Stimulated activated CD8-positive, alpha-beta memory T cell treated with anti-CD3 and anti-CD28 coated beads, Interleukin-15, amount 100 ng/mL, for 24 hours (primary cell): ENCODE measurements at regions not wholly inside any gene's neighbourhood (a gene's known extent, or its start where the extent isn't known, plus 50 kb on each side); places are given as distances from the start of the nearest gene placed in this dataset.
"Not testable (repeated sequence)": the region's sequence is repeated elsewhere in the genome, so short reads cannot be mapped to it uniquely, and the experiment has no call there.

Source experiments
- DNase-seq: peaks from one replicate; pipeline ENCODE4 v3.0.0-alpha.2; 2020; ENCODE audit warnings: low read depth

GRCh38 chr13:24563087-24563486 is 50.5 kb upstream of the PARP4 start:
- DNase-seq: no peak

DNA sequence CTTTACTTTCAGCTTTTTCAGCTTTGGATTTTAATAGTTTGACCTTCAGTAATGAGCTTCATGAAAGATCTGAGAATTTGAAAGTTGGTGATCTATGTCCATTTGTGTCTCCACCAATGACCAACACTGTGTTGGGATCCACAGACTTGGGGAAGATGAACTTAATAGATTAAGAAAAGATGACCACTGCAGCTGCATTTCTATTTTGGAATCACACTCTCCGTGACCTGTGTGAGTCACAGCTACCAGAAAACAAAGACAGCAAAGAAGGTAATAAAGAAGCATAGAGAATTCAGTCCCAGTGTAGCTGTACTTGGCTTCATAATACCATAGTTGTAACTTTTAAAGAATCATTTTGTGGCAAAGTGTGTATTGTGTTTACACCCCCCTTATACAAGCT is 51.4 kb upstream of the PARP4 start:
- not testable (repeated sequence) for DNase-seq

DNA sequence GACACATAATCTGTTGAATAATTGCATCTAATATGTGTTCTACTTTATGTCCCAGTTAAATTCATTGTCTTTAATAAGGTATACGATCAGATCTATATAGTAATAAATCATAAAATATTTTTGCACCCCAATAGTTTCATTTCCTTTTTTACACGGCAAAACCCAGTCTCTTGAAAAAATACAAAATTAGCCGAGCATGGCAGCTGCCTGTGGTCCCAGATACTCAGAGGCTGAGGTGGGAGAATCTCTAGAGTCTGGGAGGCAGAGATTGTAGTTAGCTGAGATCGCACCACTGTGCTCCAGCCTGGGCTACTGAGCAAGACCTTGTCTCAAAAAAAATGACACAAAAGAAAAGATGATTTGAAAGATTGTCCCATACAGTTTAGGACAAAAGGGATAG is 52.3 kb upstream of the PARP4 start:
- DNase-seq: no peak

DNA sequence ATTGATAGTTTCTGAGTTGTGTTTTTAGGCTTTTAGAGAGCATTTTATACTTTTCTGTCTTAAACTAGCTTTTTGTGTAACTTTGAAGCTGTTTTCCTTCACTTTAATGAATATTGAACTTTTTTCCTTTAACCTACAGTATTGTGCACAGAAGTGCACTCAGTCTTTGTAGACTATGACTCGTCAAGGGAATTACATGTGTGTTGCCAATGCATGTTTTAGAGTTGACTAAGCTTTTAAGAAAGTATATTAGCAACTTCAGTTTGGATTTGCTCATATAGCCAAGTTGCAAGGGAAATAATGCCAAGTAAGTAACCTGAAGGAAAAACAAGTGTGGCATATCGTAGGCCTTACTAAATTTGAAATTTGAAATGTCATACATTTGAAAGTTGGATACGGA is 55.0 kb upstream of the PARP4 start:
- DNase-seq: not testable (repeated sequence)

DNA sequence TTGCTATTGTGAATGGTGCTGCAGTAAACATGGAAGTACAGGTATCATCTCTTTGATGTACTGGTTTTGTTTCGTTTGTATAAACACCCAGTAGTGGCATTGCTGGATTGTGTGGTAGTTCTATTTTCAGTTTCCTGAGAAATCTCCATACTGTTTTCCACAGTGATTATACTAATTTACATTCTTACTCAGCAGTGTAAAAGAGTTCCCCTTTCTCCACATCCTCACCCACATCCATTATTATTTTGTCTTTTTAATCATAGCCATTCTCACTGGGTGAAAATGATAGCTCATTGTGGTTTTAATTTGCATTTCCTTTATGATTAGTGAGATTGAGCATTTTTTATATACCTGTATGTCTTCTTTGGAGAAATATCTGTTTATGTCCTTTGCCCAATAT is 62.3 kb upstream of the PARP4 start:
- no peak for DNase-seq

DNA sequence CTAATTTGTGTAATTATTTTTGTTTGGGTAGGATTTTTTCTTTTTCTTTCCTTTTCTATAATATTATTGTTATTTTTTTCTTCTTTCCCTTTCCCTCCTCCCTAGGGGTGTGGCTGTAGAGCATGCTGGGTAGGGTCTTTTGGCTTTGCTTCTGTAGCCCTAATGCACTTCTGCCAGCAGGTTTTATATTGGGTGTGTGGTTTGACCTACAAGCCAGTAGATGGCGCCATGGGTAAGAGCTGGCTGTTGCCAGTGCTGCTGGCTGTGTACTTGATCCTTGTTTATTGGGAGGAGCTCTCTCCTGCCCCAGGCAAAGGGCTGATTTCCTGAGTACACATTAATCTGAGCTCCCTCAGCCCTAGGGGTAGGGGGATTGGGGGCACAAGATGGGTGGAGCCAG is 67.7 kb upstream of the PARP4 start:
- not testable (repeated sequence) for DNase-seq

- not testable (repeated sequence) for DNase-seq
Measured at GRCh38 chr13:24581578-24581977, 69.0 kb upstream of the PARP4 start.

GRCh38 chr13:24591697-24592096 is 79.1 kb upstream of the PARP4 start:
- DNase-seq: not testable (repeated sequence)

GRCh38 chr13:24597906-24598670 is 82.1 kb upstream of the ATP12A start:
- not testable (repeated sequence) for DNase-seq

DNA sequence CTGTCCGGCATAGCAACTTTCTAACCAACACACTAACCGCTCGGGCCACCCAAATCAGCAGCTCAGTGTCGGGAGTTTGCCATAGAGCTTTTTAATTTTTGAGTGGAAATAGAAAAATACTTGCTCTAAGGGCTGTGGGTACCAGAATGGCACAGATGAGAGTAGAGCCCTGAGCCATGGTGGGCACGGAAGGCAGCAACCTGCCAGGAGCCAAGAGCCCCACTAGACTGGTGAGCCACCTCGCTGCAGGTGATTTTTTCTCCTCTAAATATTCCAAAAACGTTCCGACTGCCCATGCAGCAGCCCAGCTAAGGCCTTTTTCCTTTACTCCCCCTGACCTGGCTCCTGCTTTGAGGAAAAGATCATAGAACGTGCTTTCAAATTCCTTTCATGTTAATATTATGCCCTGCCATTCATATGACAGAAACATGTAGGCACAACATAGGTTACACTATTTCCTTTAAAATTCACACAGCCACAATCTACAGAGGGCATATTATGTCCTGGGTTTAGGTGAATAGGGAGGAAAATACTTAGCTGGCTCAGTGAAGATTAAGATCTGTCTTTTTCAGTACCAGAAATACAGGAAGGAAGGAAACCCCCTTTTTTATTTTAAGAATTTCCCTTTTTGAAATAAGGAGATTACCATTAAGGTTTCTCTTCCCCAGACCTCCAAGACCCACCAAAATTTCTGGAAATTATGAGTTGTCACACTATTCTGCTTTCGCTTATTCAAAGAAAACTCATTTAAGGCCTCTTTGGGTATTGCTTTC is 81.0 kb upstream of the ATP12A start:
- DNase-seq: not testable (repeated sequence)

GRCh38 chr13:24605923-24606372 is 74.3 kb upstream of the ATP12A start:
- DNase-seq: no peak

DNA sequence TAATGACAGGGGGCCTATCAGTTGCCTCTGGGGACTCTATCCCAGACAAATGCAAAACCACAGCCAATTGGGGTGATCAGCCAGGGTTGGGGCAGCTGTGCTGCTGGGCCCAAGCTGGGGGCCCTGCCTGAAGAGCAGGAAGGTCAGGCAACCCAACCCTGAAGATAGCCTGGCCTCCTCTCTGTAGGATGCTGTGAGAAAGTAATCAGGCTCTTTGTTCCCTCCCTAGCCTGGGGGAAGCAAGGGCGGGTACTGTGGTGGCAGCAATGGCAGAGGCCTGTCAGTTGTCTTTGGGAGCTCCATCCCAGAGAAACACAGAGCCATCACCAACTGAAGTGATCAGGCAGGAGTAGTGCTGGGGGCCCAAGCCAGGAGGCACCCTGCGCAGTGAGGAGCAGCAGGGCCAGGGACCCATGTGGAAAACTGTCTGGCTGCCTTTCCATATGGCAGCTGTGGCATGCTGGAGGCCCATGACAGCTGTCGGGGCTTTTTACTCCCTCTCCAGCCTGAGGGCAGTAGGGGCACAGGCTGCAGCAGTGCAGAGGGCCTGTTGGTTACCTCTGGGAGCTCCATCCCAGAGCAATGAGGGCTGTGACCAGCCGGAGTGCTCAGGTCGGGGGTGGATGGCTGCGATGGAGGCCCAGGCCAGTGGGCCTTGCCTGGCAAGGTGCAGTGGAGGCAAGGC is 73.6 kb upstream of the ATP12A start:
- DNase-seq: no peak

- DNase-seq: no peak
Measured at GRCh38 chr13:24610956-24611355, 69.3 kb upstream of the ATP12A start.

- no peak for DNase-seq
Measured at GRCh38 chr13:24612726-24613125, 67.5 kb upstream of the ATP12A start.

DNA sequence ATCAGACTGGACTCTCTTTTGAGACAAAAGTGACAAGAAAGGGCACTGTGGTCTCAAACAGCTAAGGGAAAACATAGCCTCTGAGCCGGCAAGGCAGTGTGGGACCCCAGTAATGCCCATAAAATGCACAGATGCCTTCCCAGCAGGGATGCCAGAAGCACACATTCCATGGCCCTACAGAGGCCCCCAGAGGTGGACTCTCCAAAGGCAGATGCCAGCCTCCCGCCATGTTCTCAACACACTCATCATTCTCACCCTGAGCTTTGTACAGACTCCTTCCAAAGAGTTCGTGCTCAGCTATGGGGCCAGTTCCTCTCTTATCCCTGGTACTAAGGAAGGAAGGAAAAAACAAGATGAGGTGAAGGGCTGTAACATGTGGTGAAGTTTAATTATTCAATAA is 67.1 kb upstream of the ATP12A start:
- DNase-seq: no peak

DNA sequence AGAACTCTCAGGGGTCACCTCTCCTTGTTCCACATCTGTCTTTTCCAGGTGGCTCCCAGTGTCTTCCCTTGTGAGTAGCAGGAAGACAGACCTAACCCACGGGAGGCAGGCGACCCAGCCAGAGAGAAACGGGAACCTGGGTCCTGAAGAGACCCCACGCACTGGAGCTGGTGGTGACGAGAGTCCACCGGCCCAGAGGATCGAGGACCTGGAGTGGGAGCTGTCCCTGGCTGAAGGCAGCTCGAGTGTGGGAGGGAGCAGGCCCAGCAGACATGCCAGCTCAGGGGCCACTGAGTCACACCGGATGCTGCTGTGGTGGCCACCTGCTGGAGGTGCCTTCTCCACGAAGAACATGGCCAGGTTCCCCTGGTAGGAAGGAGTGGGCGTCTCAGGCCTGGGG is 66.5 kb upstream of the ATP12A start:
- DNase-seq: no peak

DNA sequence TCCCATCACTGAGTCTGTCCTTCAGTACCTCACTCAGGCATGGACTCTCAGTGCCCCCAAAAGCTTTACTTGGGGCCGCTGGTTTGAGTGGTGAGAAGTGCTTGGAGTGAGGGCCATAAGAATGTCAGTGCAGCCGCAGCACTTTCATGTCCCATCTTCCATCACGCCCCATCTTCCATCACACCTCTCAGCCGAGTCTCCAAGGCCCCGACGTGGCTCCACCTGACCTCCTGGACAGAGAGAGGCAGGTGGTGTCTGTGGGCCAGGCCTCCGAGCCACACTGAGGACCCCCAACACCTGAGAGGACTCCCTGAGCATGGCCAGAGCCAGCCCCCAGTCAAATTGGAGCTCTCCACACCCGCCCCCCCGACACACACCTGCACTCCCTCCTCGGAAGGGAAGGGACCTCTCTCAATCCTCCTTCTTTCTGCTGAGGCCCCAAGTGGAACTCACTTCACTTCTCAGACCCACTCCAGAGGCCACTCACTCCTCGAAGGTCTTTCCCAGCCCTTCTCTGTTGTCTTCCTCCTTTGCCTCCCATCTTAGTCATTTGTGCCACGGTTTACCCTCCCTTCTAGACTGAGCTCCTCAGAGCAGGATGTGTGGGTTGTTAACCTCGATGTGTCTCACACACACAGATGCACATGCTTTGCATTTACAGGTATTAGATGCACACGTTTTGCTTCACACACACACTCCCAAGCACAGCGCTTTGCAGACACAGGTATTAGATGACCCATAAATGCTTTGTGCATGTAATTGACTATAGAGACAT is 65.7 kb upstream of the ATP12A start:
- no peak for DNase-seq

DNA sequence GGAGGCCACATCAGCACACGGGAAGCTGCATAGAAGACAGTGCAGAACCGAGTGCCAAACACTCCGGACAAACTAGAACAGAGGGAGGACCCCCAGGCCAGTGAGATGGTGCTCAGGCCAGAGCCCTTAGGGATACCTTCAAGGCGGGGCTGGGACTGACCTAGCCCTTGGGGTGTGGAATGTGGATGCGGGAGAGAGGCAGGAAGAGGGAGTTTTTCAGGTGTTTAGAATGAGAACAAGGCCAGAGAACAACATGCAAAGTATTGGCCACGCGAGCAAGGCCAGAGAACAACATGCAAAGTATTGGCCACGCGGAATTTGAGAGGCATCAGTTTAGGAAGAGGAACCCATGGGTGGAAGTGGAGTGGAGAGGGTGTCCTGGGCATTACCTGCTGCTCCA is 65.1 kb upstream of the ATP12A start:
- no peak for DNase-seq

DNA sequence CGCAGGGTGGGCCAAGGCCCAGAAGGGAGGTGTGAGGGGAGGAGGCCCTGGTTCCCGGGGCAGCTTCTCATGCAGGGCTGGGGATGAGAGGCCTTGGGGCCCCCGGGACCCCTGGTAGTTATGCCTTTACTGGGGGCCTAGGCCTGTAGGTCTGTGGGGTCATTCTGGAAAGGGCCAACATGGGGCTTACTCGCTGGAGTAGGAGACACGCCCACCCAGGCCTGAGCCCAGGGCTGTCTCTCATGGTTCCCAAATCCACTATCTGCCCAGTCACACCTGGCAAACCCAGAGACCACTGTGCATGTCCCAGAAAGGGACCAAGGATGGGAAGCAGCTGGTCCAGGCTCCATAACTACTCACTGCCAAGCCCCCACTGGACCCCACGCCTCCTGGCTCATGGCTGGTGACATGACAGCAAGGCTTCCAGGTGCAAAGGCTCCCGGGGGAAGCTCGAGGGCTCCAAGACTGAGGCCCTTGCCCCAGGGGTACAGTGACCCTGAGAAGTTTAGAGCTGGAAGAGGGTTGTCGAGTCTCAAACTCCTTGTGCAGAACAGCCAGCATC is 64.2 kb upstream of the ATP12A start:
- no peak for DNase-seq

GRCh38 chr13:24616514-24616913 is 63.7 kb upstream of the ATP12A start:
- DNase-seq: no peak

- DNase-seq: no peak
Measured at GRCh38 chr13:24617256-24618010, 62.8 kb upstream of the ATP12A start.
